Testis (tissue), 2 donors: ENCODE measurements at regions not wholly inside any gene's neighbourhood (a gene's known extent, or its start where the extent isn't known, plus 50 kb on each side); places are given as distances from the start of the nearest gene placed in this dataset.
A peak's percentile ranks its signal among the peaks of the same experiment; 100 is the strongest.

ENCODE experiments used
- DNase-seq: peaks from one replicate; pipeline ENCODE4 v3.0.0-alpha.2; 2019
- H3K27ac ChIP-seq, 2 donors: fragments of 200-600 bp; sonication (generic); one replicate each; pipeline ENCODE4 v1.5.1; 2019
- H3K27me3 ChIP-seq: fragments of 200-600 bp; sonication (generic); one replicate; pipeline ENCODE4 v1.5.1; 2019
- H3K36me3 ChIP-seq: fragments of 200-600 bp; sonication (generic); one replicate; pipeline ENCODE4 v1.5.1; 2017; ENCODE audit warnings: low read depth; ENCODE audit errors: missing control alignments
- H3K4me1 ChIP-seq: fragments of 200-600 bp; sonication (generic); one replicate; pipeline ENCODE4 v1.5.1; 2019
- H3K4me3 ChIP-seq, 2 donors: fragments of 200-600 bp; sonication (generic); one replicate each; pipeline ENCODE4 v1.5.1; 2017 to 2019
- H3K9me3 ChIP-seq: fragments of 200-600 bp; sonication (generic); one replicate; pipeline ENCODE4 v1.5.1; 2017
- POLR2A ChIP-seq: fragments of 450-650 bp; IDR thresholded peaks from one replicate; pipeline ENCODE4 v1.6.1; 2017; ENCODE audit warnings: antibody characterized with exemption, mild to moderate bottlenecking, moderate library complexity
- WGBS, 2 donors: methylation state at CpG; one replicate each; pipeline ENCODE4 v1.1.5; 2018; 5-methylcytosine and 5-hydroxymethylcytosine counted together
- intact Hi-C: fragments of 100-400 bp; cut with DNase I; formaldehyde crosslinking; loops from one replicate; pipeline ENCODE4 v1.15.1; 2023; ENCODE audit warnings: low total_unique reads
- TF ChIP-seq, protein P1 (sequence below), 3 experiments: fragments of 450-650 bp in 2 of 3; fragments of 200-600 bp in 1 of 3; sonication (generic) in 1 of 3; IDR thresholded peaks; one replicate each; pipeline ENCODE4 v1.5.1; 2016 to 2019; ENCODE audit warnings: antibody characterized with exemption in 3 of 3, mild to moderate bottlenecking in 2 of 3, moderate library complexity in 1 of 3

DNA sequence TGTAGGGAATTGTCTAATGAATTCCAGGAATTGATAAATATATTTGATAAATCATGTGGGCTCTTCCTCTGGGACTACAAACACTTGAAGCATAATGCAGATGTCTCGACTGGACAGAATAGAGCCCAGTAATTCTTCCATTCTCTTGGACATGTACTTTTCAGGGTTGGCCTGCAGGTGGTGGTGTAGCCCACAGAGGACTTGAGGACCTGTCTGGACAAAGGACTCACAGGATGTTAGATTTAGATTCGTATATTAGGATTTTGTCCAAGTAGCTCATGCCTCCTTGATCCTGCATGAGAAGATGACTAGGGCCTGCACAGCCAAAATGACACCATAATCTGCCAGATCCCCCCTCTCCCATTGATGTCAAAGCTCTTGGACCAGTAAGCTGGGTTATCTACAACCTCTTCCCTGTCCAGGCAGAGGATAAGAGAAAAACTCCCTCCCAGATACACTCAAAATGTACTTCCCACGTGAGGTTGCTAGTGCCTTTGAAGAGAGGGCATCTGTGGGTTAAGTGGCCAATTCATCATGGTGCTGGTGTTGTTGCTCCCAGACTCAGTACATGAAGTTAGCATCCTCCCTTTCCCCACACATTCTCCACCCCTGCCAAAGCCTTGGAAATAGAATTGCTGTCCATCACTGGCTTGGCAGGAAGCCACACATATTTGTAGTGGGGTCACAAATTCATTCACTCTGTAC is 88.6 kb upstream of the ZNF280D start:
- H3K9me3 ChIP-seq = no peaks in the 10 kb centered on the region
- DNase-seq = peak; percentile 60
- no peaks in the 10 kb centered on the region for H3K4me1 ChIP-seq
- H3K27ac ChIP-seq = no peak overlapping the region
- WGBS, 2 donors = 43 to 54% methylated on average over 3 of the region's 3 CpGs
- TF ChIP-seq, protein P1, sequence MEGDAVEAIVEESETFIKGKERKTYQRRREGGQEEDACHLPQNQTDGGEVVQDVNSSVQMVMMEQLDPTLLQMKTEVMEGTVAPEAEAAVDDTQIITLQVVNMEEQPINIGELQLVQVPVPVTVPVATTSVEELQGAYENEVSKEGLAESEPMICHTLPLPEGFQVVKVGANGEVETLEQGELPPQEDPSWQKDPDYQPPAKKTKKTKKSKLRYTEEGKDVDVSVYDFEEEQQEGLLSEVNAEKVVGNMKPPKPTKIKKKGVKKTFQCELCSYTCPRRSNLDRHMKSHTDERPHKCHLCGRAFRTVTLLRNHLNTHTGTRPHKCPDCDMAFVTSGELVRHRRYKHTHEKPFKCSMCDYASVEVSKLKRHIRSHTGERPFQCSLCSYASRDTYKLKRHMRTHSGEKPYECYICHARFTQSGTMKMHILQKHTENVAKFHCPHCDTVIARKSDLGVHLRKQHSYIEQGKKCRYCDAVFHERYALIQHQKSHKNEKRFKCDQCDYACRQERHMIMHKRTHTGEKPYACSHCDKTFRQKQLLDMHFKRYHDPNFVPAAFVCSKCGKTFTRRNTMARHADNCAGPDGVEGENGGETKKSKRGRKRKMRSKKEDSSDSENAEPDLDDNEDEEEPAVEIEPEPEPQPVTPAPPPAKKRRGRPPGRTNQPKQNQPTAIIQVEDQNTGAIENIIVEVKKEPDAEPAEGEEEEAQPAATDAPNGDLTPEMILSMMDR (IDR thresholded peaks at IDR 0.05) = peak; percentile 24 to 52 (median 47)
- no peak for TF ChIP-seq POLR2A
- no peak overlapping the region for H3K4me3 ChIP-seq
- intact Hi-C loops = no loop called here
- no peaks in the 10 kb centered on the region for H3K36me3 ChIP-seq
- H3K27me3 ChIP-seq = no peaks in the 10 kb centered on the region

DNA sequence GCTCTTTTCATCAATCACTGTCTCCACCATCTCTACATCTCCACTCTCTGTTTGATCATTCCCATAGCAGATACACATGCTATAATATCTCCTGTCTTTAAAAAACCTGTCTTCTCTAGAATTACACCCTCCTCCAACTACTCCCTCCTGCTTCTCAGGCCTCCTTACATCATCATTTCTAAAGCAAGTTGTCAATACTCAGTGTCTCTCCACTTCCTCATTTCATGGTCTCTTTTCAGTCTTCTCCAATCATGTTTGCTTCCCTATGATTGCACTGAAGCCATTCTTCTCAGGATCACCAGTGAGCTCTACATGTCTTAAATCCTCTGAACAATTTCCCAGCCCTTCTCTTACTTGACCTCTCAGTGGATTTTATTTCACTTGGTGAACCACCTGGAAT is 87.0 kb upstream of the ZNF280D start:
- Histone ChIP-seq H3K4me3 (no peak overlapping the region), H3K4me1 (no peaks in the 10 kb centered on the region), H3K27ac (no peak overlapping the region), H3K9me3 (no peaks in the 10 kb centered on the region), H3K27me3 (no peaks in the 10 kb centered on the region), H3K36me3 (no peaks in the 10 kb centered on the region)
- DNase-seq = no peak
- intact Hi-C loops = no loop called here
- no peak for TF ChIP-seq POLR2A

DNA sequence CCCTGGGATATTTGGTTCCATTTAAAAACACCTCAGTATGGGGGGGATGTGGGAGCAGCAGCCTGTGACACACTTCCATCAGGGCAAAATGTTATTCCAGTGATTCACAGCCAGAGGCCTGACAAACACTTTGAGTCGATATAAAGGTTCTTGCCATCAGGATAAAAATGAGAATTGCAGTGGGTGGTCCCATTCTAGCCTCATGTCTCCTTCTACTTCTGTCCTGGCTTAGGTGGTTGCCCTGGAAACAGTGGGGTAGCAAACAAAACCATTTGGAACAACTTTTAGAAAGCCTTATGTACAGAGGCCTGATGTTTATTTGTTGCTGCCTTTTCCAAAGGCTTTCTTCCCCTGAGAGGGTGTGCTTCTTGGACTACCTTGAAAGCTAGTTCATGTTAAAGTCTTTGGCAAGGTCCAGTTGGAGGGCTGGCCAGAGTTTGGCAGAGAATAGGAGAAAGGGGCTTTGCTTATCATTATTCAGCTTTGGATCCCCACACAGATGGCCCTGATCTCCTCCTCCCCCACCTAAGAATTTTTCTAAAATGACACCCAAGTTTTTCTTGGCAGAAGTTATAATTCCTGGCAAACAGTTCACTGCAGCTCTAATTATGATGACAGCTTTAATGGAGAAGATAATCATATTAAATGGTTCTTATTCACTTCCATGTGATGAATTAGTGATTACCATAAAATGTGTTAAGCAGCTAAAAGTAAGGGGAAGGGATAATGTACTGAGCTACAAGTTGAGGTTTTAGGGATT is 84.2 kb upstream of the ZNF280D start:
- no peak for DNase-seq
- Histone ChIP-seq H3K36me3 (no peaks in the 10 kb centered on the region), H3K4me1 (no peaks in the 10 kb centered on the region), H3K27ac (no peak overlapping the region), H3K4me3 (no peak overlapping the region), H3K27me3 (no peaks in the 10 kb centered on the region), H3K9me3 (no peaks in the 10 kb centered on the region)
- no peak for TF ChIP-seq POLR2A
- TF ChIP-seq, protein P1 (IDR thresholded peaks at IDR 0.05) = no peak
- intact Hi-C loops = no loop called here
- WGBS, 2 donors = 31 to 48% methylated on average over 1 of the region's 1 CpG

DNA sequence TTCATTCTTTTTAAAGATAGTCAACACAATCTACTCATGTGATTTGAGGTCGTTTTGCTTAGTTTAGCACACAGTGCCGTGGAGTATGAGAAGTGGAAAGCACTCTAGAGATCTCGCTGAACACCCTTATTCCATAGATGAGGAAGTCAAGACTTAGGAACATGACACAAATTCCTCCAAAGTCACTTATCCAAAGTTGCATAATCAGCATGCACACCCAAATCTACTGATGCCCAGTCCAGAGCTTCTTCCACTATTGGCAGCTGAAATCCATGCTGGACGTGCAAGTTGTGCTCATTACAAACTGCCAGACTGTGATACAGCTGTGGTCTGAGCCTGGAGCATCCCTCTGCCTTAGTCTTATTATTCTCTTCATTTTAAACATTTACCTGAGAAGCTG is 83.5 kb upstream of the ZNF280D start:
- no peak for DNase-seq
- no peaks in the 10 kb centered on the region for H3K9me3 ChIP-seq
- H3K4me1 ChIP-seq = no peaks in the 10 kb centered on the region
- no peak overlapping the region for H3K27ac ChIP-seq
- no peak for TF ChIP-seq POLR2A
- TF ChIP-seq, protein P1 (IDR thresholded peaks at IDR 0.05) = no peak
- intact Hi-C loops = no loop called here
- H3K36me3 ChIP-seq = no peaks in the 10 kb centered on the region
- H3K27me3 ChIP-seq = no peaks in the 10 kb centered on the region
- no peak overlapping the region for H3K4me3 ChIP-seq
- WGBS, 2 donors = 86 to 92% methylated on average over 4 of the region's 4 CpGs

DNA sequence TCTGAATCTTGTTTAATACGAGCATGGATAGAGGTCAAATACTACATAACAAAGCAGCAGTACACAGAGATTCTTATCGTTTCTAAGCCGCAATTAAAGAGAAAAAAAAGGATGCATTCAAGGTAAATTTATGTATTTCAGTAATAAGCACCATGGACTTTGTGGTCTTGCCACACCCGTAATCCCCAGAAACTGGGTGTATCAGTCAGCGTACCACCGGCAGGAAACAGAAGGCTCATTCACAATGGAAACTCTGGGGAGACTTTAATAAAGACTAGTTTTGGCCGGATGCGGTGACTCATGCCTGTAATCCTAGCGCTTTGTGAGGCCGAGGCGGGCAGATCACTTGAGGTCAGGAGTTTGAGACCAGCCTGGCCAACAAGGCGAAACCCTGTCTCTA is 81.9 kb upstream of the ZNF280D start:
- Histone ChIP-seq H3K4me3 (no peak overlapping the region), H3K4me1 (no peaks in the 10 kb centered on the region), H3K36me3 (no peaks in the 10 kb centered on the region), H3K27ac (no peak overlapping the region), H3K27me3 (no peaks in the 10 kb centered on the region), H3K9me3 (no peaks in the 10 kb centered on the region)
- DNase-seq = no peak
- intact Hi-C loops = no loop called here
- no peak for TF ChIP-seq POLR2A
- TF ChIP-seq, protein P1 (IDR thresholded peaks at IDR 0.05) = no peak
- 96 to 100% methylated on average over 12 of the region's 12 CpGs for WGBS, 2 donors
